Forelimb muscle (tissue), 1 donor: ENCODE measurements at regions not wholly inside any gene's neighbourhood (a gene's known extent, or its start where the extent isn't known, plus 50 kb on each side); places are given as distances from the start of the nearest gene placed in this dataset.
A peak's percentile ranks its signal among the peaks of the same experiment; 100 is the strongest.
"Not testable (repeated sequence)": the region's sequence is repeated elsewhere in the genome, so short reads cannot be mapped to it uniquely, and the experiment has no call there.

Experiments
- DNase-seq: peaks from one replicate; pipeline ENCODE4 v3.0.0-alpha.2; 2013; ENCODE audit warnings: low read depth

- no peak for DNase-seq
Measured at GRCh38 chr1:234902774-234903547, 225.7 kb downstream of the TOMM20 start.

GRCh38 chr1:234901491-234902049, 227.1 kb downstream of the TOMM20 start:
- no peak for DNase-seq

GRCh38 chr1:234900595-234900994, 228.0 kb downstream of the TOMM20 start:
- no peak for DNase-seq

- DNase-seq: no peak
Measured at GRCh38 chr1:234899730-234900072, 228.9 kb downstream of the TOMM20 start.

- DNase-seq: no peak
Measured at GRCh38 chr1:234899041-234899729, 229.5 kb downstream of the TOMM20 start.

GRCh38 chr1:234898455-234899033, 230.1 kb downstream of the TOMM20 start:
- DNase-seq: no peak

- no peak for DNase-seq
Measured at GRCh38 chr1:234897754-234898454, 230.7 kb downstream of the TOMM20 start.

GRCh38 chr1:234897390-234897749, 231.3 kb downstream of the TOMM20 start:
- no peak for DNase-seq

GRCh38 chr1:234896477-234897389, 231.9 kb downstream of the TOMM20 start:
- DNase-seq: no peak

- DNase-seq: peak; percentile 96
Measured at GRCh38 chr1:234893725-234894630, 234.7 kb downstream of the TOMM20 start.

GRCh38 chr1:234893359-234893724, 235.3 kb downstream of the TOMM20 start:
- no peak for DNase-seq

GRCh38 chr1:234892642-234893041, 236.0 kb downstream of the TOMM20 start:
- no peak for DNase-seq

GRCh38 chr1:234891427-234891826, 237.2 kb downstream of the TOMM20 start:
- no peak for DNase-seq

GRCh38 chr1:234889643-234890042, 239.0 kb downstream of the TOMM20 start:
- no peak for DNase-seq

GRCh38 chr1:234888247-234888646, 240.4 kb downstream of the TOMM20 start:
- DNase-seq: not testable (repeated sequence)

GRCh38 chr1:234887016-234887900, 241.4 kb downstream of the TOMM20 start:
- DNase-seq: peak; percentile 59

- no peak for DNase-seq
Measured at GRCh38 chr1:234886081-234886984, 242.3 kb downstream of the TOMM20 start.

GRCh38 chr1:234885601-234886000, 243.0 kb downstream of the TOMM20 start:
- no peak for DNase-seq
